ENCODE measurements at regions not wholly inside any gene's neighbourhood (a gene's known extent, or its start where the extent isn't known, plus 50 kb on each side); places are given as distances from the start of the nearest gene placed in this dataset.

GRCh38 chr20:12528591-12529041, 480.2 kb upstream of the SPTLC3 start:
- no peaks in the 10 kb centered on the region for H3K27me3 ChIP-seq (ENCODE audit: control insufficient read depth, insufficient read depth, low read length)
- no peaks in the 10 kb centered on the region for H3K9me3 ChIP-seq (ENCODE audit: control insufficient read depth, insufficient read depth, low read depth, low read length)
- DNase-seq (ENCODE audit: low read depth in 2 of 2) = no peak
- H3K4me1 ChIP-seq (ENCODE audit: control insufficient read depth, extremely low read depth, insufficient read depth, low read length) = no peaks in the 10 kb centered on the region
- H4K20me1 ChIP-seq (ENCODE audit: control insufficient read depth, extremely low read depth, insufficient read depth, low read length) = no peaks in the 10 kb centered on the region
- no peak for TF ChIP-seq EZH2 (IDR thresholded peaks at IDR 0.05; ENCODE audit: low read length, missing control alignments)
- no peak for TF ChIP-seq CTCF (conservative IDR thresholded peaks at IDR 0.05 in 1 of 2, IDR thresholded peaks at IDR 0.05 in 1 of 2; ENCODE audit: low read depth in 1 of 2, low read length in 2 of 2)
- no peak overlapping the region for H3K4me2 ChIP-seq (ENCODE audit: extremely low read depth, insufficient read depth, low read length)
- H3K27ac ChIP-seq (ENCODE audit: insufficient read depth, low read length) = no peak overlapping the region
- H3K4me3 ChIP-seq (replicated peaks in 1 of 4; ENCODE audit: control extremely low read depth in 1 of 4, insufficient read depth in 1 of 4, low read depth in 3 of 4, low read length in 4 of 4) = no peak overlapping the region
- no peak overlapping the region for H3K9ac ChIP-seq (ENCODE audit: insufficient read depth, low read length)
- H3K79me2 ChIP-seq (ENCODE audit: control insufficient read depth, insufficient read depth, low read length) = no peaks in the 10 kb centered on the region
- H2AFZ ChIP-seq (ENCODE audit: low read length) = no peak overlapping the region
- no peaks in the 10 kb centered on the region for H3K36me3 ChIP-seq (ENCODE audit: control insufficient read depth, insufficient read depth, low read length)

- H3K4me2 ChIP-seq (ENCODE audit: extremely low read depth, insufficient read depth, low read length) = no peak overlapping the region
- no peak overlapping the region for H3K27ac ChIP-seq (ENCODE audit: insufficient read depth, low read length)
- H3K9me3 ChIP-seq (ENCODE audit: control insufficient read depth, insufficient read depth, low read depth, low read length) = no peaks in the 10 kb centered on the region
- TF ChIP-seq CTCF (conservative IDR thresholded peaks at IDR 0.05 in 1 of 2, IDR thresholded peaks at IDR 0.05 in 1 of 2; ENCODE audit: low read depth in 1 of 2, low read length in 2 of 2) = no peak
- no peak for TF ChIP-seq EZH2 (IDR thresholded peaks at IDR 0.05; ENCODE audit: low read length, missing control alignments)
- H3K9ac ChIP-seq (ENCODE audit: insufficient read depth, low read length) = no peak overlapping the region
- no peaks in the 10 kb centered on the region for H3K36me3 ChIP-seq (ENCODE audit: control insufficient read depth, insufficient read depth, low read length)
- no peaks in the 10 kb centered on the region for H4K20me1 ChIP-seq (ENCODE audit: control insufficient read depth, extremely low read depth, insufficient read depth, low read length)
- DNase-seq (ENCODE audit: low read depth in 2 of 2) = no peak
- no peaks in the 10 kb centered on the region for H3K27me3 ChIP-seq (ENCODE audit: control insufficient read depth, insufficient read depth, low read length)
- no peaks in the 10 kb centered on the region for H3K79me2 ChIP-seq (ENCODE audit: control insufficient read depth, insufficient read depth, low read length)
- H3K4me1 ChIP-seq (ENCODE audit: control insufficient read depth, extremely low read depth, insufficient read depth, low read length) = no peaks in the 10 kb centered on the region
- no peak overlapping the region for H3K4me3 ChIP-seq (replicated peaks in 1 of 4; ENCODE audit: control extremely low read depth in 1 of 4, insufficient read depth in 1 of 4, low read depth in 3 of 4, low read length in 4 of 4)
- H2AFZ ChIP-seq (ENCODE audit: low read length) = no peak overlapping the region
Measured at GRCh38 chr20:12531626-12532025, 477.1 kb upstream of the SPTLC3 start.

GRCh38 chr20:12535316-12535715, 473.5 kb upstream of the SPTLC3 start:
- Histone ChIP-seq H3K36me3 (ENCODE audit: control insufficient read depth, insufficient read depth, low read length) (no peaks in the 10 kb centered on the region), H3K79me2 (ENCODE audit: control insufficient read depth, insufficient read depth, low read length) (no peaks in the 10 kb centered on the region), H3K27ac (ENCODE audit: insufficient read depth, low read length) (no peak overlapping the region), H2AFZ (ENCODE audit: low read length) (no peak overlapping the region), H3K4me1 (ENCODE audit: control insufficient read depth, extremely low read depth, insufficient read depth, low read length) (no peaks in the 10 kb centered on the region), H3K4me2 (ENCODE audit: extremely low read depth, insufficient read depth, low read length) (no peak overlapping the region), H4K20me1 (ENCODE audit: control insufficient read depth, extremely low read depth, insufficient read depth, low read length) (no peaks in the 10 kb centered on the region), H3K9me3 (ENCODE audit: control insufficient read depth, insufficient read depth, low read depth, low read length) (no peaks in the 10 kb centered on the region), H3K9ac (ENCODE audit: insufficient read depth, low read length) (no peak overlapping the region), H3K4me3 (replicated peaks in 1 of 4; ENCODE audit: control extremely low read depth in 1 of 4, insufficient read depth in 1 of 4, low read depth in 3 of 4, low read length in 4 of 4) (no peak overlapping the region), H3K27me3 (ENCODE audit: control insufficient read depth, insufficient read depth, low read length) (no peaks in the 10 kb centered on the region)
- DNase-seq (ENCODE audit: low read depth in 2 of 2) = no peak
- TF ChIP-seq CTCF (conservative IDR thresholded peaks at IDR 0.05 in 1 of 2, IDR thresholded peaks at IDR 0.05 in 1 of 2; ENCODE audit: low read depth in 1 of 2, low read length in 2 of 2) (no peak), EZH2 (IDR thresholded peaks at IDR 0.05; ENCODE audit: low read length, missing control alignments) (no peak)
